ENCODE measurements at regions not wholly inside any gene's neighbourhood (a gene's known extent, or its start where the extent isn't known, plus 50 kb on each side); places are given as distances from the start of the nearest gene placed in this dataset.

DNA sequence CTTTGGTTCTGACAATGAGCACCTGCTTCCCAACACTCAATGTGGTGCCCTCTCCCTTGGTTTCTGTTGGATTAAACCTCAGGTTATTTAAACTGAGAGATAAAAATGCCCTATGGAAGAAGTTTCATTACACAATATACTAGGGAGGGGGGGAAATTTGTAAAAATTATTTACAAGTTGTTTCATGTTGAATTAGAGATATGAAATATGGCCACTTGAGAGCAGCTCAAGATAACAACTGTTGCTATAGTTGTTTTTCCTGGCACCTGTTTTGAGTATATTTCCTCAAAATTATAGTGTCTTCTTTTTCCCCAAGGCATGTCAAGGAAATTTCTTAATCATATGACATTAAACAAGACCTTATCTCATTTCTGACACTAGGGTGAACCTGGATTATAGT lies 101.7 kb upstream of the COL6A5 start:
- Mint-ChIP-seq H3K36me3 (no peaks in the 10 kb centered on the region), H3K27ac (no peak overlapping the region), H3K9me3 (peaks cover 0 to 4% (median 0%) of the 10 kb centered on the region in 3 donors), H3K27me3 (peaks cover 3% of the 10 kb centered on the region), H3K4me3 (no peak overlapping the region), H3K4me1 (peaks cover 0 to 1% (median 0%) of the 10 kb centered on the region in 3 donors)

DNA sequence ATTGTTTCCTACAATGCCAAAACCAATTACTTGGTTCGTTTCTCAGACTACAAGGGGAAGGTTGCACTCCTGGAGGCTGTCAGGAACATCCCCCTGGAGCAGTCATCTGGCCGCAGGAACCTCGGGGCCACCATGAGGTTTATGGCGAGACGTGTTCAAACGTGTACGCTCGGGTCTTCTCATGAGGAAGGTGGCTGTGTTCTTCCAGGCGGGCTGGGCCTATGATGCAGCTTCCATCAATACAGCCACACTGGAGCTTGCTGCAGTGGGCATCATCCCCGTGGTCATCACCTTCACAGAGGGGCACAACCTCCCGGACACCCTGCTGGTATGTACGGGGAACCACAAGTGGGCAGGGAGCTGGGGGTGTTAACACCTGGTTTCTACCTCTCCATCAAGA lies 94.5 kb upstream of the COL6A5 start:
- H3K4me3 Mint-ChIP-seq, result no peak overlapping the region
- H3K36me3 Mint-ChIP-seq, result no peaks in the 10 kb centered on the region
- H3K27me3 Mint-ChIP-seq, result peaks cover 6% of the 10 kb centered on the region
- no peaks in the 10 kb centered on the region for H3K9me3 Mint-ChIP-seq
- no peak overlapping the region for H3K27ac Mint-ChIP-seq
- H3K4me1 Mint-ChIP-seq, result peaks cover 0 to 1% (median 0%) of the 10 kb centered on the region in 3 donors

DNA sequence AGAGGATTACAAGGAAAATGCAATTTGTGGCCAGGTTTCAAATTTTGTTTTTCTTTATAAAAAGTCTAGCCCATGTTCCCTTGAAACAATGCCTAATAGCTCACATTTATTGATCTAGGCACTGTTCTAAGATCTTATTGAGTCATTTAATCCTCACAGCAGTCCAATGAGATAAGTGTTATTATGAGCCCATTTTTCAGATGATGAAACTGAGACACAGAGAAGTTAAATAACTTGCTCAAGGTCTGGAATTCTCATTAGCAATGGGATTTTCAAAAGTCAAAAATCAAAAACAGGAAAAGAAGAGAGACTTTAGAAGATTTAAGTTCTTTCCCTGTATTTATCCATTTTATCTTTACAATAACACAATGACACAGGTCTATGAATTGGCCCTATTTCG lies 90.0 kb upstream of the COL6A5 start:
- H3K27ac Mint-ChIP-seq, result no peak overlapping the region
- no peaks in the 10 kb centered on the region for H3K27me3 Mint-ChIP-seq
- peaks cover 0 to 2% (median 0%) of the 10 kb centered on the region in 3 donors for H3K9me3 Mint-ChIP-seq
- no peaks in the 10 kb centered on the region for H3K4me1 Mint-ChIP-seq
- no peak overlapping the region for H3K4me3 Mint-ChIP-seq
- no peaks in the 10 kb centered on the region for H3K36me3 Mint-ChIP-seq

- H3K27ac Mint-ChIP-seq, result no peak overlapping the region
- H3K27me3 Mint-ChIP-seq, result no peaks in the 10 kb centered on the region
- no peak overlapping the region for H3K4me3 Mint-ChIP-seq
These were observed 88.6 kb upstream of the COL6A5 start for GRCh38 chr3:130256821-130257340.

DNA sequence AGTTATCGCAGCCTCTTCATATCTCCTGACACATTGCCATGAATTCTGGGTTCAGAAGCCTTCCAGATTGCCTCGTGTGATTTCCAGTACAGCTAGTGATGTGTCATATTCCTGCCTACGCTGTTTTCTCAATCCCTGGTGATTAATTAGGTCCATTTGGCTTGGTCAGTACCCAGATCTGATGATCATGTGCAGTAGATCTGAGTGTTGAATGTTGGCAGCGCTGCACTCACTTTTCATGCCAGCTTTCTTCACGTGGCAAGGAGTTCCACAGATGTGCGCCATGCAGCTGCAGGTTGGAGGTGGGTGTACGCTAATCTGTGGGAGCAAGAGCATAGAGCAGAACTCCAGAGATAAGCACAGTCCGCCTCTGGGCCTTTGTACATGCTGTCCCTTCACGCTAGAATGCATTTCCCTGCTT lies 86.9 kb upstream of the COL6A5 start:
- Mint-ChIP-seq H3K27me3 (no peaks in the 10 kb centered on the region), H3K27ac (no peak overlapping the region), H3K4me3 (no peak overlapping the region), H3K36me3 (no peaks in the 10 kb centered on the region), H3K9me3 (peaks cover 0 to 2% (median 0%) of the 10 kb centered on the region in 3 donors), H3K4me1 (no peaks in the 10 kb centered on the region)

More at GRCh38 chr3:130256821-130257340, 88.6 kb upstream of the COL6A5 start:
- Mint-ChIP-seq H3K4me1 (no peaks in the 10 kb centered on the region), H3K9me3 (peaks cover 0 to 2% (median 0%) of the 10 kb centered on the region in 3 donors), H3K36me3 (no peaks in the 10 kb centered on the region)

DNA sequence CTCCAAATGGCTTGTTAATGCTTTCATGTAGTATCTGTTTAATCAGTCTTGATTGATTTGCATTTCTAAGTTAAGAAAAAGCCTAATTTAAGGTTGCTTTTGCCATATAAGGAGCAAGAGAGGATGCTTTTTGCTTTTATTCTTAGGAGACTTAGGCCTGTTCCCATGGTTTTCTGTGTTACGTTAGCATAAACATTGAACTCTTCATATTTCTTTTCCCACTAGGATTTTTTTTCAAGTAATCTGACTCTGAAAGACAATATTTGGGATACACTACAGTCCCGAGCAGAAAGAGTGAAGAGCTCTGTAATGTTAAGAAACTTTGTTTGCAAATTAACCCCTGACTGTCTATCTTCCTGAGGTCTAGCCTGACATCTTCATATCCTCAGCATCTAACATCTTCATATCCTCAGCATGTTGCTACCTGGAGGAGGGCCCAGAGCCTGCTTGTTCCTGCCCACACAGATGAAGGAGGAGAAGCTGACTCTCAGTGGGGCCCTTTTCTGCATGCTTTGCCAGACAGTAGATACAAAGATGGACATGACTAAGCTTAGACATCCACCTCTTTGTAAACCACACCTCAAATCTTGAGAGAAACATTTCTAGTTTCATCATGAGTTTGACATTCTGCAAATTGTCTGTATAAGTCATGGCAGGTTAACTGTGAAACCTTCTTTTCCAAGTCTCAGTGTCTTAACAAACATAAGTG lies 86.2 kb upstream of the COL6A5 start:
- peaks cover 0 to 2% (median 0%) of the 10 kb centered on the region in 3 donors for H3K9me3 Mint-ChIP-seq

GRCh38 chr3:130260918-130261317 lies 84.6 kb upstream of the COL6A5 start:
- no peaks in the 10 kb centered on the region for H3K27me3 Mint-ChIP-seq
- H3K4me1 Mint-ChIP-seq, result no peaks in the 10 kb centered on the region
- H3K4me3 Mint-ChIP-seq, result no peak overlapping the region
- H3K36me3 Mint-ChIP-seq, result peaks cover 1% of the 10 kb centered on the region
- H3K27ac Mint-ChIP-seq, result no peak overlapping the region
- H3K9me3 Mint-ChIP-seq, result peaks cover 0 to 2% (median 0%) of the 10 kb centered on the region in 3 donors

More for the DNA sequence above, 86.2 kb upstream of the COL6A5 start:
- Mint-ChIP-seq H3K4me1 (no peaks in the 10 kb centered on the region), H3K36me3 (no peaks in the 10 kb centered on the region), H3K4me3 (no peak overlapping the region), H3K27me3 (no peaks in the 10 kb centered on the region), H3K27ac (no peak overlapping the region)

- Mint-ChIP-seq H3K4me1 (no peaks in the 10 kb centered on the region), H3K36me3 (peaks cover 1% of the 10 kb centered on the region), H3K4me3 (no peak overlapping the region), H3K27ac (no peak overlapping the region), H3K9me3 (no peaks in the 10 kb centered on the region), H3K27me3 (no peaks in the 10 kb centered on the region)
These were observed 81.8 kb upstream of the COL6A5 start for GRCh38 chr3:130263708-130264107.

DNA sequence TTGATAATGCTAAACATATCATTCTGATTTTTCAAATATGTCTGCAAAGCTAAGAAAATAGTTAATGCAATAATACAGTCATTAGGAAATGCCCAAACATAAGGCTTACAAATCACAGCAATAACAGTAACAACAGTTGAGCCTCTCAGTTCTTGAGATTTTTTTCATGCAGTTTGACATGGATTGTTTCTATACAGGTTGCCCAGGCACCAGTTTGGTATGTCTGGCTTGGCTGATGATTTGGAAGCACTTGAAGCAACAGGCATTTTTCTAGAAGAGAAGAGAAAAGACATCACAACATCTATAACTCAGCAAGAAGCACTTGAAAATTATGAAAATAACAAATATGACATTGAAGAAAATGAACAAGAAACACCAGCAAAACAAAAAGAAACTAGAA lies 78.7 kb upstream of the COL6A5 start:
- H3K27ac Mint-ChIP-seq, result no peak overlapping the region
- peaks cover 0 to 2% (median 0%) of the 10 kb centered on the region in 3 donors for H3K9me3 Mint-ChIP-seq
- H3K4me3 Mint-ChIP-seq, result no peak overlapping the region
- H3K36me3 Mint-ChIP-seq, result peaks cover 1% of the 10 kb centered on the region
- H3K27me3 Mint-ChIP-seq, result no peaks in the 10 kb centered on the region
- no peaks in the 10 kb centered on the region for H3K4me1 Mint-ChIP-seq

GRCh38 chr3:130276203-130276803 lies 69.2 kb upstream of the COL6A5 start:
- peaks cover 9% of the 10 kb centered on the region for H3K27me3 Mint-ChIP-seq
- no peaks in the 10 kb centered on the region for H3K4me1 Mint-ChIP-seq
- H3K9me3 Mint-ChIP-seq, result no peaks in the 10 kb centered on the region
- H3K36me3 Mint-ChIP-seq, result no peaks in the 10 kb centered on the region
- H3K4me3 Mint-ChIP-seq, result no peak overlapping the region
- H3K27ac Mint-ChIP-seq, result no peak overlapping the region

GRCh38 chr3:130288670-130289069 lies 56.8 kb upstream of the COL6A5 start:
- Mint-ChIP-seq H3K36me3 (no peaks in the 10 kb centered on the region), H3K27ac (no peak overlapping the region), H3K9me3 (peaks cover 0 to 2% (median 0%) of the 10 kb centered on the region in 3 donors), H3K4me3 (no peak overlapping the region), H3K27me3 (peaks cover 5% of the 10 kb centered on the region), H3K4me1 (no peaks in the 10 kb centered on the region)

- no peak overlapping the region for H3K27ac Mint-ChIP-seq
- H3K4me1 Mint-ChIP-seq, result no peaks in the 10 kb centered on the region
- H3K9me3 Mint-ChIP-seq, result peaks cover 0 to 6% (median 0%) of the 10 kb centered on the region in 3 donors
- no peak overlapping the region for H3K4me3 Mint-ChIP-seq
- peaks cover 5% of the 10 kb centered on the region for H3K27me3 Mint-ChIP-seq
- no peaks in the 10 kb centered on the region for H3K36me3 Mint-ChIP-seq
These were observed 54.3 kb upstream of the COL6A5 start for GRCh38 chr3:130291148-130291547.

DNA sequence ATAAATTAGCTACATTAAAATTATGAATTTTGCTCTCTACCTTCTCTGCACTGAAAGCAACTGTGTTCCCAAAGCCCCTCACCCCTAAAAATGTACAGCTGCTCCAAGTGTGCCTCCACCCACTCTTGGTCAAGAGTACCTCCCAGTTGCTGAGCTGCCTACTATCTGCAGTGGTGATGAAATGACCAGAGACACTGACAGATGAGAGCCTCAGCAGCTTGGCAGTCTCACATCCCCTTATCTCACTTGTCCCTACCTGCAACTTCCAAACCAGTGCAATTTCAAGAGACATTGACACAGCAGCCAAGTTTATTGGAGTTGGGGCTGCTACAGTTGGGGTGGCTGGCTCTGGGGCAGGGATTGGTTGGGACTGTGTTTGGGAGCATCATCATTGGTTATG lies 52.2 kb upstream of the COL6A5 start:
- Mint-ChIP-seq H3K4me1 (no peaks in the 10 kb centered on the region), H3K9me3 (peaks cover 0 to 7% (median 0%) of the 10 kb centered on the region in 3 donors), H3K36me3 (no peaks in the 10 kb centered on the region), H3K27ac (no peak overlapping the region), H3K27me3 (peaks cover 5% of the 10 kb centered on the region), H3K4me3 (no peak overlapping the region)

Measured in IgD-negative memory B cell (primary cell).